RCC 7860 (cell line): ENCODE measurements at regions not wholly inside any gene's neighbourhood (a gene's known extent, or its start where the extent isn't known, plus 50 kb on each side); places are given as distances from the start of the nearest gene placed in this dataset.

Experiments
- DNase-seq: peaks from one replicate; pipeline ENCODE4 v3.0.0-alpha.2; 2015; ENCODE audit warnings: low spot score
- FAIRE-seq: peaks from 2 replicates; lab custom pipeline; 2012; peaks lifted over from hg19 to GRCh38; lab: Jason Lieb, UNC

DNA sequence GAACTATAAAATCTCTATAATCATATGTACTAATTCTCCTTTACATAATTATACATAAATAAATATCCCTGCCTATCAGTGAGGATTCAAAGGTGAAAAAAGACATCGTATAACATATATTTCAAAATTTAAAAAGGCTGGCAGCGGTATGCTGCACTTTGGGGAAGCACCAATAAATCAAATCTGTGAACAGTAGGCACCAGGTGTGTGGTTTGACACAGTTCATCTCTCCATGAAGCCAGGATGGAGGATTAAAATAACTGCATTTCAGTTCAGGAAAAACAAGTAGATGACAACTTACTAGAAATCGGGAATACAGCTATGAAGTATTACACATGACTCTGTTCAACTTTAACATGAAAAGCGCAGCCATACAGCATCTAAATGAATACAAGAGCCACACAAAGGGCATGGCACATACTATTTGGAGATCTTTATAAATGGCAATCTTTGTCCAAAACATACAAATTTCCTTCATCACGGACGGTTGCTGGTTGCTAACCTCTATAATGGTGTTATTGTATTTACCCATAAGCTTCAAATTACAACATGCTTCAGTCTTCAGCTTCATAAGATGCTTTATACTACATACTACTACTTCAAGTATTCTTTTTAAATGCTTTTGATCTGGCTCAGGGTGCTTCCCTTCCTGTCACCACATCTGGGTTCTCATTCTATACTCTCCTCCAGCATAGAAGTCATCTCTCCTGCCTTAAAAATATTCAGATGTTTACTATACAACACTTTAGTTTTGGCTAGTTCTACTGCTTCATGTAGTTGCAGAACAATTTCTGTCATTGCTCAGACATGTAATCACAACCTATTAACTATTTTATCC is 128.7 kb downstream of the KLF12 start:
- FAIRE-seq: no peak
- no peak for DNase-seq

DNA sequence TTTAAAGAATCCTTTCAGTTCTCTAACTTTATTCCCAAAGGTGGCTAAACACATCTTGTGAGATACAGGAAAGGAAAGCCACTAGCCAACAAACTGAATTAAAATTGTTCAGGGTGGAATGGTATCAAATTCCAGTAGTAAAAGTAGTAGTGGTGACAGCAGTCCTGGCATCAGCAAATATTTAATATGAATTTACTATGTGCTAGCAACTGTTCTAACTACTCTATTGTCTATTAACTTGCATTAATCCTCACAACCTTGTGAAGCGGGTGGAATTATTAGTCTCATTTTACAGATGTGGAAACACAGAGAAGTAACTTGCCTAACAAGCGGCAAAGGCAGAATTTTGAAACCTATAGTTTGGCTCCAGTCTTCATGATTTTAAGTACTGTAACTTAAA is 130.1 kb downstream of the KLF12 start:
- DNase-seq: no peak
- FAIRE-seq: no peak

GRCh38 chr13:74003374-74003773 is 130.8 kb downstream of the KLF12 start:
- FAIRE-seq: no peak
- DNase-seq: no peak

GRCh38 chr13:74000876-74001275 is 133.3 kb downstream of the KLF12 start:
- FAIRE-seq: no peak

DNA sequence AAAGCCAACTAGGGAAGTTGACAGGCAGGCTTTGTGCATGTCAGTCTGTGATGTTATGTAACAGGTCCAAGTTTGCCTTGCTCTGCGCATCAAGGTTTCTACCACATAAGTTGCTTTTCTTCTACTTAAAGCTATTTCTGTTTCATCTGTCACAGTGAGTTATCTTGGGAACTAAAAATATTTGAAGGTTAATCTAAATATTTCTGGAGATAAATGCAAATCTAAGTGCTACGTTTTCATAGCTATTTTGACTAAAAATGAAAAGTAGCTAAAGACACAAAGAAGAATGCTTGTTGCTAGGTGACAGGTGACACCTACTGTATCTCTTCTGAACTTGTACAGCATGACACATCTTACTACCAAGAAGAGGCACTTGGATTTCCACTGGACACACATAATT is 135.6 kb downstream of the KLF12 start:
- FAIRE-seq (no peak), DNase-seq (no peak)

More at GRCh38 chr13:74000876-74001275, 133.3 kb downstream of the KLF12 start:
- DNase-seq: no peak

DNA sequence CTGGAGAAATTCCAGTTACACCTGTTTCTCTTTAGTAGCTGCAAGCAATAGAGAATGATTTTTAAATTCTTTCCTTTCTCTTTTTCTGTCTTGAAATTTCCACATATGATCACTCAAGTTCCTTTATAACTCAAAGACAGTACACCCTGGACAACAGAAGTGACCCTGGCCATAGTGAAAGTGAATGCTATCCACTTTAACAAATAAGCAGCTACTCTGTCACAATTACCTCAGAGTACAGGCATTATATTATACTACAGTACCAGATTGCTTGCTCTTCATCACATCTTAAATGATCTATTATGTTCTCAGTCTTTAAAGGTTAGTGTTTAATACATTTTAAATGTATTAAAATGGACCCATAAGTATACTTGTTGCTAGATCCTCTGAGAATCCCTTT is 136.2 kb downstream of the KLF12 start:
- no peak for DNase-seq
- no peak for FAIRE-seq

- no peak for FAIRE-seq
- no peak for DNase-seq
Observed at GRCh38 chr13:73996569-73996968, 137.6 kb downstream of the KLF12 start.

DNA sequence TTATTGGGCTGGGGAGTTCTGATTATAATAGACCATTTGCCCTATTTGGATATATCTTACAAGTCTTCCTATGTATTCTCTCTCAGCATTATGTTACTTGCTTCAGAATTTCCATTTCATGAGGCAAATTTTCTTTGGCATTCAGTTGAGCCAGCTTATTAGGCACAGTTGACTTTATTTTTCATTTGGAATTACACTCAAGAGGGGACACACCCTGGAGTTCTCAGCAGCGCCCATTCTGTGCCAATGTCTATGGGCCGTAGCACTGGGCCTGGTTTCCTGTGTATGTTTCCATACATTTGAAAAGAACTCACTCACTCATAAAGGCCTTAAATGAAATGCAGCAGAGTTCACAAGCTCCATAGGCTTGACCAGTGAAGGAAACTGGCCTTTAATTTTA is 138.5 kb downstream of the KLF12 start:
- DNase-seq: no peak
- FAIRE-seq: no peak

GRCh38 chr13:73993661-73994060 is 140.5 kb downstream of the KLF12 start:
- no peak for DNase-seq
- FAIRE-seq: no peak

DNA sequence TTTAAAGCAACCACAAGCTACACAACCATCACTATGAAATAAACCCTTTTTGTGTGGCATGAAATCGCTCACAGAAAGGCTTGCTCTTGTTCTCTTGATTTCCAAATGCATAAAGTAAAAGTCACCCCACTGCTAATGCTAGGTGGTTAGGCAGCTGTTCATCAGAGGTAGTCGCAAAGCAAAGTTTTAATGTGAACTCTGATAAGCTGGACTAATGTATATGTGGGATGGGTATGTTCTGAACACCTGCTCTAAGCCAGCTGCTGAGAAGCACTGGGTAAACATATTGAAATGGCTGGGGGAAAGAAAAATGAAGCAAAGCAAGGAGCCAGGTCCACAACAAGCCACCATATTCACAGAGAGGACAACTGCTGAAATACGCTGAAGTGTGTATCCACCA is 142.3 kb downstream of the KLF12 start:
- no peak for FAIRE-seq
- DNase-seq: no peak

- no peak for DNase-seq
- FAIRE-seq: no peak
Observed at GRCh38 chr13:73991384-73991783, 142.8 kb downstream of the KLF12 start.

DNA sequence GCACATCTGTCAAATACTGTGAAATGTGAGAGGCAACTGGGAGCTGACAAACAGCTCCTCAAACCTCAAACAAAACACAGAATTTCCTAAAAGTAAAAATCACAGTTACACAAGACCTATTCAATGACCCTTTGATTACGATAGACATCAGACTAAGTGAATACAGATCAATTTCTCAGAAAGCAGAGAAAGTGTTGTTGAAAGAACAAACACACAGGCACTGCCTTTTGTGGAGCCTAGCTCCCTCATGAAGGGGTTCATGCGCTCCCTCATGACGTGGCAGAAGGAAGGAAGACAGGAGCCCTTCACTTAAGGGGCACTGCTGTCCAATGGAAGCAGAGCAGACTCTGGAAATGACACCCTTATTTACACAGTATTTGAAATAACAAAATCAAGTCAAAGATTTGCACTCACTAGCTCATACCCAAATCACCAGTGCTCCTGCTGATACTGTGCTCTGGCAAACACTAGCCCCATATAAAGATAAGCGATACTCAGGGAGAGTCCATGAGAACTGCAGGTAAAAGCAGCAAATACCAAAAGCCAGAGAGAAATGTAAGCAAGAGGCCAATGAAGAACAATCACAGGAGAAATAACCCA is 144.9 kb downstream of the KLF12 start:
- DNase-seq (no peak), FAIRE-seq (no peak)

DNA sequence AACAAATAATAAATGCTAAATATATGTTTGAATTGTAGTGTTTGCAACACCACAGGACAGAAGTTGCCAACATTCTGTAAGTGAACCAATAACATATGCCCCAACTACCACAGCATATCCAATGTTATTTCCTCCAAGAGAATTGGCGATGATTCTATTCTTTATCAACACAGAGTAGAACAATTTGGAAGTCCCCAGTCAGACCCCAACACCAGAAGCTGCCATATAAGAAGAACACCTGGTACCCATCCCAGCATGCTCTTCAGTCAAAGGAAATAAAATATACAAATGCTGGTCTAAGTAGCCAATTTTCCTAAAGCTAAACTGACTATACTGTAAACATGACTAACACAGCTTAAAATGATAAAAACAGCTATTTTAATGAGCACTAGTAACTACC is 145.7 kb downstream of the KLF12 start:
- DNase-seq (no peak), FAIRE-seq (no peak)

GRCh38 chr13:73987618-73988017 is 146.6 kb downstream of the KLF12 start:
- DNase-seq (no peak), FAIRE-seq (no peak)

- FAIRE-seq: no peak
- DNase-seq: no peak
Observed at GRCh38 chr13:73985783-73986182, 148.4 kb downstream of the KLF12 start.

GRCh38 chr13:73984949-73985691 is 149.1 kb downstream of the KLF12 start:
- FAIRE-seq (no peak), DNase-seq (no peak)

GRCh38 chr13:73984201-73984600 is 150.0 kb downstream of the KLF12 start:
- no peak for FAIRE-seq
- no peak for DNase-seq

DNA sequence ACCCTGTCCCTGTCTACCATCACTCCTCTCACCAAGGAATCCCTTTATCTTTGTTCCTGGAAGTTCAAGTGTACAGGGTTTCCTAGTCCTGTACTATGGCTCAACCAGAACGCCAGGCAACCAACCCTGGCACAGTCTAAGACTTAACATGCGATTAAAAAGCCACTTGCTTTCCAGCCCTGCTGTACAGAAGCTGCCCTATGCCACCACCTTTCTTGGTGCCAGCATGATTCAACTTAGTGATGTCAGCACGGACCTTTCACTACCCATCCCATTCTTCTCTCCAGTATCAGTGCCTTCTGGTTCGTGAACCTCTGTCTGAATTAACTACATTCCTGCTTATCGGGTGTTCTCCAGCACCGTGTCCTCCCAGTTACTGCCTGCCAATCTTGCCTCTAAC is 151.1 kb downstream of the KLF12 start:
- no peak for FAIRE-seq
- no peak for DNase-seq

DNA sequence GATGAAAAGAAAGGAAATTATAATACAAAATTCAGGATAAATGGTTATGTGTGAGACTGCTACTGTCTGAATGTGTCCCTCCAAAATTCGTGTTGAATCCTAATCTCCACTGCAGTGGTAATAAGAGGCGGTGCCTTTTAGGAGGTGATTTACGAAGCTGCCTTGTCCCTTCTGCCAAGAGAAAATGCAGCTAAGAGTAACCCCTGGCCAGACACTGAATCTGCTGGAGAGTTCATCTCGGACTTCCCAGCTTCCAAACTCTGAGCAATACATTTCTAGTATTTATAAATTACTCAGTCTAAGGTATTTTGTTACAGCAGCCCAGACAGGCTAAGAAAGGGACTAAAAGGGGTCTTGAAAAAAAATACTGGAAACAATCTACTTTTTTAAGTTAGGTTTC is 152.6 kb downstream of the KLF12 start:
- no peak for FAIRE-seq

GRCh38 chr13:73975767-73976166 is 158.4 kb downstream of the KLF12 start:
- no peak for FAIRE-seq

More for the DNA sequence above, 152.6 kb downstream of the KLF12 start:
- no peak for DNase-seq

GRCh38 chr13:73974051-73974450 is 160.2 kb downstream of the KLF12 start:
- DNase-seq (no peak), FAIRE-seq (no peak)

More at GRCh38 chr13:73975767-73976166, 158.4 kb downstream of the KLF12 start:
- no peak for DNase-seq

GRCh38 chr13:73973156-73973555 is 161.0 kb downstream of the KLF12 start:
- FAIRE-seq (no peak), DNase-seq (no peak)
